NOMO-1 treated with DMSO at 0.1 percent for 48 hours (cell line): ENCODE measurements at regions not wholly inside any gene's neighbourhood (a gene's known extent, or its start where the extent isn't known, plus 50 kb on each side); places are given as distances from the start of the nearest gene placed in this dataset.

Source experiments
- DNase-seq: peaks from one replicate; lab custom pipeline; 2025; ENCODE audit not compliant: unreplicated experiment; lab: John Stamatoyannopoulos, UW

- no peak for DNase-seq
Observed at GRCh38 chr3:194832346-194833104, 146.8 kb downstream of the FAM43A start.

- no peak for DNase-seq
Observed at GRCh38 chr3:194833114-194833910, 147.6 kb downstream of the FAM43A start.

DNA sequence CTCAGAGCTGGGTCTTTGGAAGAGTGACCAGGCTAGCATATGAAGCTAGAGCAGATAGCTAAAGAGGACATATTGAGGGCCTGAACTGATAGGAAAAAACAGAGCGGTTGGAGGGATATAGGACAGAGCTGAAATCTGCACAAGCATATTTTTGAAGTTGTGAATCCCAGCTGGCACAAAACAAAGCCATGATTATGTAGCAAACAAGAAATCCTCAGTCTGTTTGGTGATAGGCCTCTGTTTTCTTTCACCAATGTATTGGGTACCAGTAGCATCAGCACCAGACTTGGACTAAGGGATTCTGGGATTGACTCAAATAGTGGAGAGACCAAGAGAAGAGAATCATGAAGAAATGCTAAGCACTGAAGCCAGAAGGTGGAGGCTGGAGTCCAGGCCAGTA, 151.0 kb downstream of the FAM43A start:
- DNase-seq, result no peak

DNA sequence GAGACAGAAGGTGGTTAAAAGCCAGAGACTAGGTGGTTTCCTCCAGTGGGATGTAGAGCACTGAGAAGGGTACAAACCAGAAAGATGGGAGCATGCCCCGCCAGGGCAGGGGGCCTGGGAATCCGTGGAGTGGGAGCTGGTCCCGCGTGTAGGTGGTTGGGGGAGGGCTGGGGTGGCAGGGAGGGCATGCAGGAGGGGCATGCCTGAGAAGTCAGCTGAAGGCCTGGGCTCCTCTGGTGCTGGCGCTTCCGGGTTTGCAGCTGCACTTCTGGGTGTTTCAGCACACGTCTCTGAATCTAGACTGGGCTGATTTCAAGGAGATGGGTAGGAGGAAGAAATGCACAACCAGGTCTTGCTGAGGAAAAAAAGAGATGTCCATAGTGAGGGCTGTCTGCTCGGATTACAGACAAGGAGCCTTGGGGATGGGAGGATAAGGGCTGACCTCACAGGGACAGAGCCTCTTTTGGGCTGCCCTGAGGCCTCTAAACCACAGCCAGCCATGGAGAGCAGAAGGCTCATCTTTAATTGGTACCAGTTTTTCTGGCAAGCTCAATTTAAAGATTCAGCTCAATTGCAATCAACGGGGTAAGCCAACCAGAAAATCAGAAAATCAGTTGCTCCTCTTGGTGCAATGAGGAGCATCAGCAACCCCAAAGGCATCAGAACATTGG, 151.9 kb downstream of the FAM43A start:
- DNase-seq, result no peak

- DNase-seq, result no peak
Observed at GRCh38 chr3:194838236-194838635, 152.6 kb downstream of the FAM43A start.

GRCh38 chr3:194840661-194841514, 155.2 kb downstream of the FAM43A start:
- no peak for DNase-seq

DNA sequence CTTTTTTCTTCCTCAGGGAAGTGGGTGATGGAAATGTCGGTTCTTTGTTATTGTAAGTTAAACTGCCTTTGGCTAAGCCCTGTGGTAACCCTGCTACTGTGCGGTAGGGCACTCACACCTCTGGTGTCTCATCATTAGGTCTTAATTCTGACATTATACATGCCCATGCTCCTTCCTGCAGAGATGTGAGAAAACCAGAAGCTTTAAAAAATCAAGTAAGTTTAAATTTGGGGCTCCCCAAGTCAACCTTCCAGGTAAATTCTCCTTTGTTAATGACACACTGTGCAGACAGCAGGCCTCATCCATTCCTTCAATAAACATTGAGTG, 155.8 kb downstream of the FAM43A start:
- no peak for DNase-seq

GRCh38 chr3:194843556-194843955, 157.9 kb downstream of the FAM43A start:
- DNase-seq, result peak; percentile 37

- DNase-seq, result no peak
Observed at GRCh38 chr3:194844046-194844445, 158.4 kb downstream of the FAM43A start.

DNA sequence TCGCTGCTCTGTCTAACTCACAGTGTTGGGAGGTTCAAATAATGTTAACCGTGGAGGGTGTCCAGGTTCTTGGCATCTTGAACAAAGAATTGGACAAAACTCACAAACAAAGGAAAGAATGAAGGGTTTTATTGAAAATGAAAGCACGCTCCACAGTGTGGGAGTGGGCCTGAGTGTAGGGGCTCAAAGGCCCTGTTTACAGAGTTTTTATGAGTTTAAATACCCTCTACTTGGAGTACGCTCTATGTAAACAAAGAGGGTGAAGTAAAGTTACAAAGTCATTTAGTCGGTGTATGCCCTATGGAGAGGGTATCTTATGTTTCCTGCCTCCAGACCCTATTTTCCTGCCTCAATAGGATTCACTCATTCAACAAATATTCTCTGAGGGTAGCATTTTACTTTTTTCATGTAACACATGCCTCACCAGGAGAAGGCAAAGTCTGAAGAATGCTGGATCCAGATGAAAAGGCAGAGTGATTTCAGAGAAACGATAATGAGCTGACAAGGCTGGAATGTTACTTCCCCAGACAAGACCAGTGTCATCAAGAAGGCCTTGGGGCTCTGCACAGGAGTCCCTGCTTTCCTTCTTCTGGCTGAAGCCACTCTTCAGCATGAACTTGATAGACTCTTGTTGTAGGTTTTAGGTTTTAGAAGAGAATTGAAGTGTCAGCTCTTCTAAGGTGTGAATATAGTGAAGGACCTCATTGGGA, 163.6 kb downstream of the FAM43A start:
- no peak for DNase-seq

GRCh38 chr3:194851254-194851653, 165.6 kb downstream of the FAM43A start:
- no peak for DNase-seq

GRCh38 chr3:194851941-194852340, 166.3 kb downstream of the FAM43A start:
- DNase-seq, result no peak

DNA sequence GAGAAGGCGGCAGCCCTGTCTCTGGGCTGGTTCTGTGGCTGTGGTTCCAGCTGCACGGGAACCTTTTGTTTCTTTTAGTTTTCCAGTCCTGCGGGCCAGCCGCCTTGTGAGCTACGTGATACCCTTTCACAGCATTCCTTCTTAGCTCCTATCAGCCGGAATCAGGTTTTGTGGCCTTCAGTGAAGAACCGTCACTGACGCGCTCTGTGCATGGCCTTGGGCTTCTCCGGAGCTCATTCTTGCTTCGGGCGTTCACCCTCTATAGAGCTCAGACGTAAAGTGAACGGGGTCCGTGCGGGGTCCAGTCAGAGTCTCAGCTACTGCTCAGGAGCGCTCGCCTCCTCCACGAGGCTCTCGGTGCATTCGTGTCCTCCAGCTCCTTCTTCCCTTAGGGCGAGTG, 166.7 kb downstream of the FAM43A start:
- no peak for DNase-seq

DNA sequence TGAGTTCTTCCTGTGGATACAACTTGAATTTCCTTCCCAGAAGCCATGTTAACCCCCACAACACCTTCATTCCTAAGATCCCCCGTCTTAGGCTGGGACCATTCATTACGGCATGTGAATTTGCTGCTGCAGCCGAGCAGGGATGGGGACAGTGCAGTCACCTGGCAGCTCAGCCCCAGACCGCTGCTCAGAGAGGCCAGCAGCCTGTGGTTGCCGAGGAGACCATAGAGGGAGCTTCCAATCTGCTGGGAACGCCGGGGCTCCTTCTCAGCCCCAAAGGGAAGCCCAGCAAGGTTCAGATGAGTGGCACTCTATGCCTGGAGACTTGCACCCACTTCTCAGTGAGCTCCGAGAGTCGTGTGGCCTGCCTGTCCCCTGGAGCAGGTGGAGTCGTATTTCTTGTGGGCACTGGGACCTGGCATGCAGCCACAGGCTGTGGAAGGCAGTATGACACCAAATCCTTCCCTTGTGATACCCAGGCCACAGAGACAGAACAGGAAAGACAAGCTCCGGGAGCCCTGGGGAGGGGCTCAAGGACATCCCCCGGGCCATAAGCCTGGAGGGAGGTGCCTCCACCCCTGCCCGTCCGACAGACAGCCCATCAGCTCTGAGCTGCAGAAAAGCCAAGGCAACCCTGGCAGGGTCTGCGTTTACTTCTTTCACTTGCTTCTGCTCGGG, 167.3 kb downstream of the FAM43A start:
- no peak for DNase-seq

- no peak for DNase-seq
Observed at GRCh38 chr3:194854206-194854605, 168.5 kb downstream of the FAM43A start.

- peak; percentile 74 for DNase-seq
Observed at GRCh38 chr3:194854659-194855390, 169.1 kb downstream of the FAM43A start.

DNA sequence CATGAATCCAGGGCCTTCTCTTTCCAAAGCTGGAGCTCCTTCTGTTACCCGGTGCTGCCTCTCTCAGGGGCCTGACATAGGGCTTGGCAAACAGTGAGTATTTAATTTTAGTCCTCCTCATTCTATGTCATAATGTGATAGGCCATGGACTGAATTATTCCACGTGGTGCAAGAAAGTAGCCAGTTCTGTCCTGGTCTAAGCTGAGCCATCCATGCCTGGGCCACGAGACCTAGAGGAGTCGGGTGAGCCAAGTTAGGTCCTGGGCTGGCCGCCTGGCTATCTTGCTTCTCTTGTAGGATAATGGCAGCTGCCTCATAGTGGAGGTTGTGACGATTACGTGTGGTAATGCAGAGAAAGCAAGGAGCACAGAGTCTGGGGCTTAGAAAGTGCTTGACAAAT, 170.6 kb downstream of the FAM43A start:
- DNase-seq, result no peak

GRCh38 chr3:194857469-194858113, 171.9 kb downstream of the FAM43A start:
- no peak for DNase-seq

DNA sequence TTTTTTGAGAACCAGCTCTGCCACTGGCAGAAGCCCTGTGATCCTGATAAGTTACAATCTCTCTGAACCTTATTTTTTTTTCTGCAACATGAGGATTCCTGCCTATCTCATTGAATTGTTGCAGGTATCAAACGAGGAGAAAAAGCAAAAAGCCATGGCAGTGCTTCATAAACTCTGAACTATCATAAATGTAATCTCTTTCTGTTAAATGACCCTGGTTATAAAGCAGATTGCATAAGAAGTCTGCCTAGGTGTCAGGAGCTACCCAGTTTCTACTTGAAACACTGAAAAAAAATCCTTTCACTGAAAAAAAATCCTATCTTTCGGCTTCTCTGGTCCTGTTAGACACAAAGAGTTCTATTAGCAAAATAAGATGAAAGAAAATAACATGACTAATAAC, 172.7 kb downstream of the FAM43A start:
- no peak for DNase-seq
